Activated gamma-delta T cell treated with Interleukin-2 at 50 U/mL for 16 hours (primary cell): ENCODE measurements at regions not wholly inside any gene's neighbourhood (a gene's known extent, or its start where the extent isn't known, plus 50 kb on each side); places are given as distances from the start of the nearest gene placed in this dataset.

Source experiments
- DNase-seq: peaks from one replicate; pipeline ENCODE4 v3.0.0-alpha.2; 2020

- DNase-seq, result no peak
Measured at GRCh38 chr13:22569811-22570210, 611.0 kb upstream of the SGCG start.

GRCh38 chr13:22589880-22590279 lies 590.9 kb upstream of the SGCG start:
- no peak for DNase-seq

- no peak for DNase-seq
Measured at GRCh38 chr13:22592515-22592914, 588.3 kb upstream of the SGCG start.

- DNase-seq, result no peak
Measured at GRCh38 chr13:22594041-22594440, 586.7 kb upstream of the SGCG start.

GRCh38 chr13:22596171-22596863 lies 584.5 kb upstream of the SGCG start:
- DNase-seq, result no peak

- DNase-seq, result no peak
Measured at GRCh38 chr13:22599156-22599555, 581.6 kb upstream of the SGCG start.

GRCh38 chr13:22618002-22618401 lies 562.8 kb upstream of the SGCG start:
- no peak for DNase-seq

GRCh38 chr13:22625691-22626090 lies 555.1 kb upstream of the SGCG start:
- DNase-seq, result no peak

- no peak for DNase-seq
Measured at GRCh38 chr13:22629374-22629773, 551.4 kb upstream of the SGCG start.

GRCh38 chr13:22642088-22642487 lies 538.7 kb upstream of the SGCG start:
- DNase-seq, result no peak

- no peak for DNase-seq
Measured at GRCh38 chr13:22644941-22645340, 535.8 kb upstream of the SGCG start.

- no peak for DNase-seq
Measured at GRCh38 chr13:22647156-22647850, 533.5 kb upstream of the SGCG start.

GRCh38 chr13:22648320-22648801 lies 532.4 kb upstream of the SGCG start:
- DNase-seq, result no peak

- DNase-seq, result no peak
Measured at GRCh38 chr13:22652796-22653195, 528.0 kb upstream of the SGCG start.

- no peak for DNase-seq
Measured at GRCh38 chr13:22653866-22654265, 526.9 kb upstream of the SGCG start.

GRCh38 chr13:22655106-22655852 lies 525.5 kb upstream of the SGCG start:
- DNase-seq, result no peak

GRCh38 chr13:22662771-22663170 lies 518.0 kb upstream of the SGCG start:
- no peak for DNase-seq

GRCh38 chr13:22665506-22665905 lies 515.3 kb upstream of the SGCG start:
- no peak for DNase-seq

- DNase-seq, result no peak
Measured at GRCh38 chr13:22690756-22691155, 490.0 kb upstream of the SGCG start.

- DNase-seq, result no peak
Measured at GRCh38 chr13:22693691-22694090, 487.1 kb upstream of the SGCG start.

GRCh38 chr13:22696433-22696832 lies 484.3 kb upstream of the SGCG start:
- no peak for DNase-seq

GRCh38 chr13:22698467-22698866 lies 482.3 kb upstream of the SGCG start:
- DNase-seq, result no peak

GRCh38 chr13:22700246-22700887 lies 480.4 kb upstream of the SGCG start:
- no peak for DNase-seq
